HepG2 (cell line): ENCODE measurements at regions not wholly inside any gene's neighbourhood (a gene's known extent, or its start where the extent isn't known, plus 50 kb on each side); places are given as distances from the start of the nearest gene placed in this dataset.

ENCODE experiments used
- ATAC-seq: fragments of 200-7000 bp; cut with Tn5 transposase; 3 replicates; pipeline ENCODE4 v1.9.1; 2020; ENCODE audit warnings: mild to moderate bottlenecking, moderate library complexity
- BruUV-seq: library from RNA; stranded (reverse); fragments of 400-500 nt; replicated peaks from 2 replicates; lab custom pipeline; 2021; lab: Mats Ljungman, UMichigan
- CTCF ChIA-PET: fragments of 300-600 bp; formaldehyde crosslinking; extraction: SDS; loops from one replicate; lab custom pipeline; 2021; ENCODE audit warnings: low total read pairs, inconsistent platforms, low intra/inter-chr PET ratio; lab: Yijun Ruan, JAX
- POLR2A ChIA-PET: fragments of 350-600 bp; sonication (Branson Sonifier 250); formaldehyde crosslinking; loops from one replicate; lab custom pipeline; 2020; ENCODE audit warnings: antibody characterized with exemption, inconsistent platforms; lab: Yijun Ruan, JAX
- DNase-seq: peaks from one replicate; pipeline ENCODE4 v3.0.0-alpha.2; 2015; ENCODE audit warnings: low spot score
- FAIRE-seq: peaks from 3 replicates; lab custom pipeline; 2011; peaks lifted over from hg19 to GRCh38; lab: Jason Lieb, UNC
- H2AFZ ChIP-seq: one replicate; pipeline ENCODE4 v1.6.1; 2011; ENCODE audit warnings: low read length, inconsistent platforms
- H3K27ac ChIP-seq: fragments of 300-600 bp; 3 replicates; pipeline ENCODE4 v1.8.0; 2011; ENCODE audit warnings: mixed run types, mild to moderate bottlenecking, mixed read lengths, low read length, inconsistent platforms; ENCODE audit not compliant: insufficient read depth; ENCODE audit errors: extremely low read length
- H3K27me3 ChIP-seq, 2 experiments: fragments of 200-600 bp in 1 of 2; 2 replicates in 1 of 2; 3 replicates in 1 of 2; pipeline versions ENCODE4 v1.6.0 to v1.8.0; 2011; ENCODE audit warnings: low read length in 2 of 2, mild to moderate bottlenecking in 2 of 2, moderate library complexity in 2 of 2, inconsistent platforms in 1 of 2; ENCODE audit not compliant: insufficient read depth in 2 of 2, control insufficient read depth in 1 of 2
- H3K36me3 ChIP-seq, 2 experiments: fragments of 200-600 bp in 1 of 2; replicated peaks in 1 of 2; 2 replicates in 1 of 2; 3 replicates in 1 of 2; pipeline versions ENCODE4 v1.5.1 to v1.8.0; 2011; ENCODE audit warnings: low read length in 2 of 2, inconsistent platforms in 1 of 2; ENCODE audit not compliant: insufficient read depth in 2 of 2, control insufficient read depth in 1 of 2
- H3K4me1 ChIP-seq: 2 replicates; pipeline ENCODE4 v1.5.1; 2012; ENCODE audit warnings: low read length, inconsistent platforms; ENCODE audit not compliant: insufficient read depth
- H3K4me2 ChIP-seq: 2 replicates; pipeline ENCODE4 v1.6.0; 2011; ENCODE audit warnings: low read depth, low read length, inconsistent platforms
- H3K4me3 ChIP-seq, 3 experiments: fragments of 200-600 bp in 1 of 3; sonication (generic), shearing (Covaris generic) in 1 of 3; replicated peaks in 1 of 3; 2 replicates each; pipeline ENCODE4 v1.5.1; 2011 to 2016; ENCODE audit warnings: low read length in 3 of 3, inconsistent platforms in 2 of 3, low read depth in 2 of 3, mild to moderate bottlenecking in 2 of 3, control low read depth in 1 of 3, mixed read lengths in 1 of 3; ENCODE audit not compliant: insufficient read depth in 1 of 3
- H3K79me2 ChIP-seq: one replicate; pipeline ENCODE4 v1.6.1; 2011; ENCODE audit warnings: low read length, inconsistent platforms; ENCODE audit not compliant: insufficient read depth
- H3K9ac ChIP-seq: 2 replicates; pipeline ENCODE4 v1.6.0; 2011; ENCODE audit warnings: mild to moderate bottlenecking, low read depth, low read length, inconsistent platforms; ENCODE audit not compliant: insufficient read depth
- H3K9me3 ChIP-seq: 2 replicates; pipeline ENCODE4 v1.5.1; 2012; ENCODE audit warnings: mild to moderate bottlenecking, low read length
- H4K20me1 ChIP-seq: 2 replicates; pipeline ENCODE4 v1.6.0; 2011; ENCODE audit warnings: inconsistent platforms, mild to moderate bottlenecking, low read length, moderate library complexity; ENCODE audit not compliant: insufficient read depth
- DDIT3 ChIP-seq: sonication (generic); formaldehyde crosslinking; IDR thresholded peaks from 2 replicates; pipeline ENCODE4 v1.4.0; 2020; ENCODE audit warnings: mild to moderate bottlenecking, missing genetic modification reagents
- FOXA1 ChIP-seq, 2 experiments: fragments of 450-650 bp in 1 of 2; sonication (generic) in 1 of 2; formaldehyde crosslinking in 1 of 2; IDR thresholded peaks; 2 replicates each; pipeline versions ENCODE4 v1.4.0 to v1.6.1; 2016 to 2020; ENCODE audit warnings: missing genetic modification reagents in 1 of 2
- NFYB ChIP-seq: sonication (generic); formaldehyde crosslinking; IDR thresholded peaks from 2 replicates; pipeline ENCODE4 v1.4.0; 2020; ENCODE audit warnings: missing genetic modification reagents
- PBX3 ChIP-seq: sonication (generic); formaldehyde crosslinking; IDR thresholded peaks from 2 replicates; pipeline ENCODE4 v1.8.1; 2023; ENCODE audit warnings: missing genetic modification reagents, inconsistent platforms, borderline replicate concordance
- POLR2A ChIP-seq, 2 experiments: IDR thresholded peaks; 2 replicates each; pipeline ENCODE4 v1.6.1; 2011; ENCODE audit warnings: low read depth in 2 of 2, low read length in 2 of 2, mild to moderate bottlenecking in 1 of 2, moderate library complexity in 1 of 2; ENCODE audit not compliant: insufficient read depth in 1 of 2
- RBAK ChIP-seq: sonication (generic); formaldehyde crosslinking; IDR thresholded peaks from 2 replicates; pipeline ENCODE4 v1.5.1; 2020; ENCODE audit warnings: mild to moderate bottlenecking, missing genetic modification reagents
- SMARCE1 ChIP-seq: fragments of 450-650 bp; IDR thresholded peaks from 2 replicates; pipeline ENCODE4 v1.6.1; 2017; ENCODE audit warnings: borderline replicate concordance
- SRSF9 ChIP-seq: fragments of 200-400 bp; formaldehyde crosslinking; IDR thresholded peaks from 2 replicates; pipeline ENCODE4 v1.6.1; 2018; ENCODE audit warnings: borderline replicate concordance, mild to moderate bottlenecking, low read depth, low read length; ENCODE audit not compliant: insufficient read depth, poor library complexity, severe bottlenecking
- TAF15 ChIP-seq: fragments of 200-400 bp; formaldehyde crosslinking; IDR thresholded peaks from one replicate; pipeline ENCODE4 v1.6.1; 2018; ENCODE audit warnings: mild to moderate bottlenecking, low read depth, low read length; ENCODE audit not compliant: poor library complexity, severe bottlenecking
- ZNF251 ChIP-seq: sonication (generic); formaldehyde crosslinking; IDR thresholded peaks from 2 replicates; pipeline ENCODE4 v1.9.0; 2021; ENCODE audit warnings: mild to moderate bottlenecking, missing genetic modification reagents
- ZNF484 ChIP-seq: sonication (generic); formaldehyde crosslinking; IDR thresholded peaks from 2 replicates; pipeline ENCODE4 v1.5.1; 2020; ENCODE audit warnings: mild to moderate bottlenecking, low read depth, missing genetic modification reagents, borderline replicate concordance
- ZNF776 ChIP-seq: sonication (generic); formaldehyde crosslinking; IDR thresholded peaks from 2 replicates; pipeline ENCODE4 v1.4.0; 2020; ENCODE audit warnings: mild to moderate bottlenecking, missing genetic modification reagents
- ZNF839 ChIP-seq: sonication (generic); formaldehyde crosslinking; IDR thresholded peaks from 2 replicates; pipeline ENCODE4 v1.4.0; 2020; ENCODE audit warnings: missing genetic modification reagents, mild to moderate bottlenecking, borderline replicate concordance
- ZXDC ChIP-seq: sonication (generic); formaldehyde crosslinking; IDR thresholded peaks from 2 replicates; pipeline ENCODE4 v1.5.0; 2020; ENCODE audit warnings: mild to moderate bottlenecking, missing genetic modification reagents
- whole genome bisulfite sequencing: methylation state at CpG from one replicate; pipeline ENCODE4 v1.1.6; 2017; ENCODE audit warnings: low lambda C conversion rate; 5-methylcytosine and 5-hydroxymethylcytosine counted together
- in situ Hi-C: cut with HindIII; loops from 2 replicates; pipeline ENCODE4 v1.10.0; 2017; ENCODE audit warnings: low pct_unique_long_range_greater_than_20kb; ENCODE audit not compliant: extremely low pct_ligation_motif_present
- intact Hi-C: fragments of 100-400 bp; cut with micrococcal nuclease; formaldehyde crosslinking; loops from one replicate; pipeline ENCODE4 v1.10.0; 2022; ENCODE audit not compliant: unreplicated experiment

- no peak for FAIRE-seq
- no peaks in the 10 kb centered on the region for H3K36me3 ChIP-seq
- intact Hi-C loops = no loop called here
These were observed 548.8 kb upstream of the MDFIC2 start for GRCh38 chr3:70861234-70861633.

More at GRCh38 chr3:70861234-70861633, 548.8 kb upstream of the MDFIC2 start:
- Histone ChIP-seq H3K27me3 (no peaks in the 10 kb centered on the region), H3K9me3 (peaks cover 6% of the 10 kb centered on the region; the same call in 1 of the 2 replicates), H3K9ac (no peak overlapping the region), H3K27ac (no peak overlapping the region), H3K4me3 (no peak overlapping the region), H3K4me2 (no peak overlapping the region), H3K79me2 (no peaks in the 10 kb centered on the region), H2AFZ (no peak overlapping the region), H4K20me1 (no peaks in the 10 kb centered on the region), H3K4me1 (no peaks in the 10 kb centered on the region)
- ChIA-PET CTCF (no interaction called here), POLR2A (no interaction called here)
- TF ChIP-seq SMARCE1 (no peak), DDIT3 (no peak), FOXA1 (IDR thresholded peaks at IDR 0.05) (no peak), FOXA1 (CRISPR knock-in tag; IDR thresholded peaks at IDR 0.05) (no peak), ZNF776 (CRISPR knock-in tag) (no peak), TAF15 (no peak), POLR2A (IDR thresholded peaks at IDR 0.05; ENCODE audit: insufficient read depth in 1 of 2, low read depth in 2 of 2, low read length in 2 of 2) (no peak), NFYB (CRISPR knock-in tag) (no peak), ZXDC (CRISPR knock-in tag) (no peak), RBAK (CRISPR knock-in tag) (no peak), PBX3 (CRISPR knock-in tag) (no peak), SRSF9 (no peak), ZNF484 (no peak), ZNF251 (CRISPR knock-in tag) (no peak), ZNF839 (CRISPR knock-in tag) (no peak)
- in situ Hi-C loops = no loop called here
- no peak for DNase-seq
- WGBS = 0% methylated on average over 2 of the region's 2 CpGs
- ATAC-seq = no peak
- BruUV-seq = no TSS peak
